ENCODE measurements at regions not wholly inside any gene's neighbourhood (a gene's known extent, or its start where the extent isn't known, plus 50 kb on each side); places are given as distances from the start of the nearest gene placed in this dataset.

- H3K27me3 ChIP-seq (ENCODE audit: insufficient read depth, poor library complexity, severe bottlenecking): no peaks in the 10 kb centered on the region
- TF ChIP-seq SPI1 (IDR thresholded peaks at IDR 0.05; ENCODE audit: borderline replicate concordance, low read depth) (no peak), CTCF (IDR thresholded peaks at IDR 0.05; ENCODE audit: insufficient read depth, low read length) (no peak), REST (IDR thresholded peaks at IDR 0.05; ENCODE audit: insufficient replicate concordance, low read depth) (no peak), GABPA (IDR thresholded peaks at IDR 0.05; ENCODE audit: low read depth) (no peak), POLR2AphosphoS5 (IDR thresholded peaks at IDR 0.05; ENCODE audit: low read depth) (no peak)
- H3K4me3 ChIP-seq (replicated peaks; ENCODE audit: insufficient read depth, low read length): no peak overlapping the region
- no peak for DNase-seq (ENCODE audit: low read depth in 1 of 2, low spot score in 1 of 2)
- H3K27ac ChIP-seq (replicated peaks): no peak overlapping the region
These were observed 115.7 kb upstream of the ADAMTS9 start for GRCh38 chr3:64803469-64803868.

GRCh38 chr3:64802460-64802859 lies 114.7 kb upstream of the ADAMTS9 start:
- no peak for DNase-seq (ENCODE audit: low read depth in 1 of 2, low spot score in 1 of 2)
- TF ChIP-seq POLR2AphosphoS5 (IDR thresholded peaks at IDR 0.05; ENCODE audit: low read depth) (no peak), REST (IDR thresholded peaks at IDR 0.05; ENCODE audit: insufficient replicate concordance, low read depth) (no peak), CTCF (IDR thresholded peaks at IDR 0.05; ENCODE audit: insufficient read depth, low read length) (no peak), GABPA (IDR thresholded peaks at IDR 0.05; ENCODE audit: low read depth) (no peak), SPI1 (IDR thresholded peaks at IDR 0.05; ENCODE audit: borderline replicate concordance, low read depth) (no peak)
- H3K27ac ChIP-seq (replicated peaks): no peak overlapping the region
- no peaks in the 10 kb centered on the region for H3K27me3 ChIP-seq (ENCODE audit: insufficient read depth, poor library complexity, severe bottlenecking)
- H3K4me3 ChIP-seq (replicated peaks; ENCODE audit: insufficient read depth, low read length): no peak overlapping the region

GRCh38 chr3:64801856-64802255 lies 114.1 kb upstream of the ADAMTS9 start:
- Histone ChIP-seq H3K4me3 (replicated peaks; ENCODE audit: insufficient read depth, low read length) (no peak overlapping the region), H3K27me3 (ENCODE audit: insufficient read depth, poor library complexity, severe bottlenecking) (no peaks in the 10 kb centered on the region), H3K27ac (replicated peaks) (no peak overlapping the region)
- no peak for DNase-seq (ENCODE audit: low read depth in 1 of 2, low spot score in 1 of 2)
- TF ChIP-seq REST (IDR thresholded peaks at IDR 0.05; ENCODE audit: insufficient replicate concordance, low read depth): no peak

GRCh38 chr3:64799606-64800005 lies 111.8 kb upstream of the ADAMTS9 start:
- DNase-seq (ENCODE audit: low read depth in 1 of 2, low spot score in 1 of 2): no peak
- no peak overlapping the region for H3K27ac ChIP-seq (replicated peaks)
- no peak for TF ChIP-seq GABPA (IDR thresholded peaks at IDR 0.05; ENCODE audit: low read depth)
- no peak overlapping the region for H3K4me3 ChIP-seq (replicated peaks; ENCODE audit: insufficient read depth, low read length)
- no peaks in the 10 kb centered on the region for H3K27me3 ChIP-seq (ENCODE audit: insufficient read depth, poor library complexity, severe bottlenecking)

Data from HL-60 (cell line).